ENCODE measurements at regions not wholly inside any gene's neighbourhood (a gene's known extent, or its start where the extent isn't known, plus 50 kb on each side); places are given as distances from the start of the nearest gene placed in this dataset.

- H3K27me3 ChIP-seq (ENCODE audit: control insufficient read depth in 2 of 2, insufficient read depth in 2 of 2, low read length in 2 of 2): no peaks in the 10 kb centered on the region
- no peak overlapping the region for H3K4me2 ChIP-seq (ENCODE audit: insufficient read depth, low read length)
- H3K79me2 ChIP-seq (ENCODE audit: control insufficient read depth, insufficient read depth, low read length): no peaks in the 10 kb centered on the region
- H3K4me1 ChIP-seq (ENCODE audit: control insufficient read depth, extremely low read depth, insufficient read depth, low read length): no peaks in the 10 kb centered on the region
- H3K9ac ChIP-seq (replicated peaks; ENCODE audit: extremely low read depth, insufficient read depth, low read length): no peak overlapping the region
- no peak overlapping the region for H2AFZ ChIP-seq (ENCODE audit: low read depth, low read length)
- BruUV-seq (replicated peaks): no TSS peak
- H4K20me1 ChIP-seq (replicated peaks; ENCODE audit: control insufficient read depth, extremely low read depth, insufficient read depth, low read length): no peaks in the 10 kb centered on the region
- ChIA-PET POLR2A (no interaction called here), CTCF (no interaction called here)
- H3K9me3 ChIP-seq (replicated peaks; ENCODE audit: control insufficient read depth, insufficient read depth, low read length): no peaks in the 10 kb centered on the region
- no peaks in the 10 kb centered on the region for H3K9me1 ChIP-seq (replicated peaks; ENCODE audit: control insufficient read depth, extremely low read depth, insufficient read depth, low read length)
- H3K36me3 ChIP-seq (ENCODE audit: control insufficient read depth in 2 of 2, extremely low read depth in 1 of 2, insufficient read depth in 2 of 2, low read length in 2 of 2): no peaks in the 10 kb centered on the region
- dilution Hi-C loops (cut with MboI; ENCODE audit: extremely low pct_ligation_motif_present, low sequenced_read_pairs): no loop called here
- intact Hi-C loops (cut with micrococcal nuclease): no loop called here
- H3K27ac ChIP-seq (ENCODE audit: insufficient read depth, low read depth, low read length): no peak overlapping the region
- TF ChIP-seq MAX (IDR thresholded peaks at IDR 0.05; ENCODE audit: insufficient read depth, insufficient read length): no peak
- no peak for TF ChIP-seq POLR2A (IDR thresholded peaks at IDR 0.05; ENCODE audit: low read depth, low read length)
- no peak for TF ChIP-seq CTCF (IDR thresholded peaks at IDR 0.05; ENCODE audit: extremely low read depth in 1 of 2, insufficient read depth in 1 of 2, low read depth in 1 of 2, low read length in 2 of 2)
- no peak for TF ChIP-seq GATA2 (IDR thresholded peaks at IDR 0.05; ENCODE audit: insufficient read depth, insufficient read length, low read depth, low read length)
- FAIRE-seq (no peak), DNase-seq (ENCODE audit: low read depth, low spot score) (no peak)
- no peak overlapping the region for H3K4me3 ChIP-seq (replicated peaks in 1 of 3; ENCODE audit: insufficient read depth in 1 of 3, low read depth in 1 of 3, low read length in 3 of 3)
Observed at GRCh38 chr3:34703053-34703452, 904.6 kb downstream of the PDCD6IP start.

DNA sequence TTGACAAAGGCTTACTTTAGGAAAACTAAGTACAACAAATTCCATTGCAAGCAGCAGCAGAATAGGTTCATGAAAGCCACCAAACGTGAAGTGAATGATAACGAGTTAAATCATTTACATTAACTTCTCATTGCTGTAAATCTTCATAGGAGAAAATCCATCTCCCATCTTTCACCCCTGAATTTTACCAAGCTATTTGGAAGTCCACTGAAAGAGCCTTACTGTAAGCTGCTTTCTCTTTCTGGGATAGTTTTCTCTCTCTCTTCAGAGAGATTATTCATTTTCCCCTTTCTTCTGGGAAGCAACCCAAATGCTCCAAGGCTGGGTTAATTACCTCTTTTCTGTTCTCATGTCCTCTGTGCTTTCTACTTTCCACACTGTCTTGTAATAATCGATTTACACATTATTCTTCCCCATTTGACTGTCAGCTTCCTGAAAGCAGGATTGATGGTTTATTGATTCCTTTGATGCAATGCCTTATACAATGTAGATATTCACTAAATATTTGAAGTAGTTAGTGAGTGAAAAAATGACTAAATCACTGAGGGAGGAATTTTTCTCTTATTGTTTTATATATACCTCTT is 914.3 kb upstream of the ARPP21 start:
- DNase-seq (ENCODE audit: low read depth, low spot score) (no peak), FAIRE-seq (no peak)
- dilution Hi-C loops (cut with MboI; ENCODE audit: extremely low pct_ligation_motif_present, low sequenced_read_pairs): no loop called here
- no peak overlapping the region for H3K4me2 ChIP-seq (ENCODE audit: insufficient read depth, low read length)
- H4K20me1 ChIP-seq (replicated peaks; ENCODE audit: control insufficient read depth, extremely low read depth, insufficient read depth, low read length): no peaks in the 10 kb centered on the region
- H3K27ac ChIP-seq (ENCODE audit: insufficient read depth, low read depth, low read length): no peak overlapping the region
- H2AFZ ChIP-seq (ENCODE audit: low read depth, low read length): no peak overlapping the region
- H3K9me1 ChIP-seq (replicated peaks; ENCODE audit: control insufficient read depth, extremely low read depth, insufficient read depth, low read length): no peaks in the 10 kb centered on the region
- intact Hi-C loops (cut with micrococcal nuclease): no loop called here
- TF ChIP-seq GATA2 (IDR thresholded peaks at IDR 0.05; ENCODE audit: insufficient read depth, insufficient read length, low read depth, low read length): no peak
- no peak for TF ChIP-seq JUN (IDR thresholded peaks at IDR 0.05; ENCODE audit: borderline replicate concordance, insufficient read depth, insufficient read length, low read depth)
- TF ChIP-seq MYC (IDR thresholded peaks at IDR 0.05; ENCODE audit: low read depth, low read length): no peak
- no peak for TF ChIP-seq FOS (IDR thresholded peaks at IDR 0.05; ENCODE audit: borderline replicate concordance, insufficient read depth, low read length)
- TF ChIP-seq EZH2 (IDR thresholded peaks at IDR 0.05; ENCODE audit: borderline replicate concordance, low read depth, low read length, severe bottlenecking): no peak
- no peak for TF ChIP-seq POLR2A (IDR thresholded peaks at IDR 0.05; ENCODE audit: low read depth, low read length)
- CTCF ChIA-PET: no interaction called here
- no peaks in the 10 kb centered on the region for H3K79me2 ChIP-seq (ENCODE audit: control insufficient read depth, insufficient read depth, low read length)
- no peaks in the 10 kb centered on the region for H3K27me3 ChIP-seq (ENCODE audit: control insufficient read depth in 2 of 2, insufficient read depth in 2 of 2, low read length in 2 of 2)
- POLR2A ChIA-PET: no interaction called here
- no peak overlapping the region for H3K9ac ChIP-seq (replicated peaks; ENCODE audit: extremely low read depth, insufficient read depth, low read length)
- H3K4me3 ChIP-seq (replicated peaks in 1 of 3; ENCODE audit: insufficient read depth in 1 of 3, low read depth in 1 of 3, low read length in 3 of 3): no peak overlapping the region
- no peaks in the 10 kb centered on the region for H3K4me1 ChIP-seq (ENCODE audit: control insufficient read depth, extremely low read depth, insufficient read depth, low read length)
- BruUV-seq (replicated peaks): no TSS peak
- H3K9me3 ChIP-seq (replicated peaks; ENCODE audit: control insufficient read depth, insufficient read depth, low read length): no peaks in the 10 kb centered on the region
- no peaks in the 10 kb centered on the region for H3K36me3 ChIP-seq (ENCODE audit: control insufficient read depth in 2 of 2, extremely low read depth in 1 of 2, insufficient read depth in 2 of 2, low read length in 2 of 2)

Measured in endothelial cell of umbilical vein (primary cell).